NCI-H345 treated with DMSO at 0.1 percent for 48 hours (cell line): ENCODE measurements at regions not wholly inside any gene's neighbourhood (a gene's known extent, or its start where the extent isn't known, plus 50 kb on each side); places are given as distances from the start of the nearest gene placed in this dataset.
"Not testable (repeated sequence)": the region's sequence is repeated elsewhere in the genome, so short reads cannot be mapped to it uniquely, and the experiment has no call there.

Experiments
- DNase-seq: peaks from one replicate; lab custom pipeline; 2025; ENCODE audit not compliant: unreplicated experiment; lab: John Stamatoyannopoulos, UW

- DNase-seq: no peak
Measured at GRCh38 chr5:86337667-86338460, 279.9 kb upstream of the COX7C start.

GRCh38 chr5:86354664-86355063 lies 263.1 kb upstream of the COX7C start:
- no peak for DNase-seq

- DNase-seq: no peak
Measured at GRCh38 chr5:86360801-86361200, 256.9 kb upstream of the COX7C start.

GRCh38 chr5:86371061-86371460 lies 246.7 kb upstream of the COX7C start:
- no peak for DNase-seq

GRCh38 chr5:86374611-86375010 lies 243.1 kb upstream of the COX7C start:
- no peak for DNase-seq

- DNase-seq: no peak
Measured at GRCh38 chr5:86376214-86376613, 241.5 kb upstream of the COX7C start.

- DNase-seq: no peak
Measured at GRCh38 chr5:86403190-86403589, 214.6 kb upstream of the COX7C start.

- no peak for DNase-seq
Measured at GRCh38 chr5:86404256-86404655, 213.5 kb upstream of the COX7C start.

GRCh38 chr5:86407711-86408110 lies 210.0 kb upstream of the COX7C start:
- no peak for DNase-seq

- DNase-seq: no peak
Measured at GRCh38 chr5:86411596-86411995, 206.1 kb upstream of the COX7C start.

GRCh38 chr5:86427158-86427557 lies 190.6 kb upstream of the COX7C start:
- no peak for DNase-seq

GRCh38 chr5:86439593-86440110 lies 178.1 kb upstream of the COX7C start:
- no peak for DNase-seq

GRCh38 chr5:86442036-86442745 lies 175.6 kb upstream of the COX7C start:
- no peak for DNase-seq

GRCh38 chr5:86447362-86447761 lies 170.4 kb upstream of the COX7C start:
- DNase-seq: no peak

GRCh38 chr5:86452251-86452650 lies 165.5 kb upstream of the COX7C start:
- no peak for DNase-seq

GRCh38 chr5:86460519-86460918 lies 157.2 kb upstream of the COX7C start:
- DNase-seq: no peak

- DNase-seq: no peak
Measured at GRCh38 chr5:86461169-86461956, 156.4 kb upstream of the COX7C start.

- no peak for DNase-seq
Measured at GRCh38 chr5:86463339-86463738, 154.4 kb upstream of the COX7C start.

GRCh38 chr5:86465052-86465838 lies 152.5 kb upstream of the COX7C start:
- DNase-seq: no peak

- DNase-seq: not testable (repeated sequence)
Measured at GRCh38 chr5:86466721-86467120, 151.0 kb upstream of the COX7C start.

GRCh38 chr5:86482008-86482407 lies 135.7 kb upstream of the COX7C start:
- no peak for DNase-seq
